Lower leg skin (tissue), 3 donors: ENCODE measurements at regions not wholly inside any gene's neighbourhood (a gene's known extent, or its start where the extent isn't known, plus 50 kb on each side); places are given as distances from the start of the nearest gene placed in this dataset.

Source experiments
- POLR2A ChIP-seq, 2 donors: fragments of 450-650 bp; IDR thresholded peaks; one replicate each; pipeline ENCODE4 v1.6.1; 2016 to 2017; ENCODE audit warnings: antibody characterized with exemption in 2 of 2, mild to moderate bottlenecking in 1 of 2, moderate library complexity in 1 of 2
- TF ChIP-seq, protein P1 (sequence below), 3 donors: fragments of 450-650 bp; IDR thresholded peaks; one replicate each; pipeline ENCODE4 v1.5.1; 2016; ENCODE audit warnings: antibody characterized with exemption in 3 of 3, mild to moderate bottlenecking in 3 of 3, moderate library complexity in 2 of 3

DNA sequence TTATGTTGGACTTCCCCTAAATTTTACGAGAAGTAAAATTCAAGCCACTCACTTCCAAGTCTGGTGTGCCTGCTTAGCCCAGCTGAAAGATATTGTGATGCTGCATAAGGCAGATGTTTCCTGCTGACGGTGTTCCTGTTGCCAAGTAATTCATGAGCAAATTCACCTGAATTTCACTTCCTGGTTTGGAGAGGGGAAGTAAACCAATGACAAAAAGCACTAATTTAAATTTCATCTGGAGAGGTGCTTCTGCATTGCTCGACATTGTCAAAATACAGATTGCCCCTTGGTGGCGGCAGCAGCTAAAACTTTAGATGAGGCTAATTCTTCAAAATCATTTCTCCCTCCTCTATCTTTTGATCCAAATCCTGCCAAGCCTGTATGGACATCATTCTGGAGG, 281.1 kb downstream of the AACS start:
- TF ChIP-seq, protein P1, sequence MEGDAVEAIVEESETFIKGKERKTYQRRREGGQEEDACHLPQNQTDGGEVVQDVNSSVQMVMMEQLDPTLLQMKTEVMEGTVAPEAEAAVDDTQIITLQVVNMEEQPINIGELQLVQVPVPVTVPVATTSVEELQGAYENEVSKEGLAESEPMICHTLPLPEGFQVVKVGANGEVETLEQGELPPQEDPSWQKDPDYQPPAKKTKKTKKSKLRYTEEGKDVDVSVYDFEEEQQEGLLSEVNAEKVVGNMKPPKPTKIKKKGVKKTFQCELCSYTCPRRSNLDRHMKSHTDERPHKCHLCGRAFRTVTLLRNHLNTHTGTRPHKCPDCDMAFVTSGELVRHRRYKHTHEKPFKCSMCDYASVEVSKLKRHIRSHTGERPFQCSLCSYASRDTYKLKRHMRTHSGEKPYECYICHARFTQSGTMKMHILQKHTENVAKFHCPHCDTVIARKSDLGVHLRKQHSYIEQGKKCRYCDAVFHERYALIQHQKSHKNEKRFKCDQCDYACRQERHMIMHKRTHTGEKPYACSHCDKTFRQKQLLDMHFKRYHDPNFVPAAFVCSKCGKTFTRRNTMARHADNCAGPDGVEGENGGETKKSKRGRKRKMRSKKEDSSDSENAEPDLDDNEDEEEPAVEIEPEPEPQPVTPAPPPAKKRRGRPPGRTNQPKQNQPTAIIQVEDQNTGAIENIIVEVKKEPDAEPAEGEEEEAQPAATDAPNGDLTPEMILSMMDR (IDR thresholded peaks at IDR 0.05), result no peak
- no peak for TF ChIP-seq POLR2A (IDR thresholded peaks at IDR 0.05)
